Fibroblast of mammary gland (primary cell): ENCODE measurements at regions not wholly inside any gene's neighbourhood (a gene's known extent, or its start where the extent isn't known, plus 50 kb on each side); places are given as distances from the start of the nearest gene placed in this dataset.

Experiments
- DNase-seq: peaks from one replicate; pipeline ENCODE4 v3.0.0-alpha.2; 2010; ENCODE audit warnings: low read depth
- H3K4me3 ChIP-seq: 2 replicates; pipeline ENCODE4 v1.5.1; 2011; ENCODE audit warnings: low read depth, mild to moderate bottlenecking, low read length, moderate library complexity; ENCODE audit not compliant: control insufficient read depth
- CTCF ChIP-seq: conservative IDR thresholded peaks from 2 replicates; pipeline ENCODE4 v1.5.1; 2011; ENCODE audit warnings: low read depth, low read length, inconsistent platforms; ENCODE audit not compliant: control insufficient read depth, insufficient read depth

DNA sequence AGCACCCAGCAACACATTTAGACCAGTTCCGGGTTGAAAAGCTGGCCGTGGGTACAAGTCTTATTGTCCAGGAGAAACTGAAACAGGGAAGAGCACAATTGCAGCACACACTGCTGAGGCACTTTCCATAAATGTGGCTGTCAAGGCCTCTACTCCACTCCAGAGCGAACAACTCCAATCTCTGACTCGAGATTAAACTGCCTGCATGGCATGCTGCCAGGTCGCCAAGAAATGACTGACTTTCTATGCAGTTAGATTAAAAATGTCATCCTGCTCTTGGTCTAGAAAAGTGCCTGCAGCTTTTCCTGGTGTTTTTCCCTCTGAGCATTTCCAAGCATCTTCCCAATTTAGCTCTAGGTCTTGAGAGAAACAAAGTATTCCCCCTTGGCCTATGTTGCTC, 260.6 kb upstream of the EMCN start:
- no peak for DNase-seq
- TF ChIP-seq CTCF: no peak
- no peak overlapping the region for H3K4me3 ChIP-seq

GRCh38 chr4:100762738-100763137, 244.9 kb upstream of the EMCN start:
- no peak overlapping the region for H3K4me3 ChIP-seq
- DNase-seq: no peak
- TF ChIP-seq CTCF: no peak

GRCh38 chr4:100754751-100755150, 236.9 kb upstream of the EMCN start:
- DNase-seq: no peak
- no peak overlapping the region for H3K4me3 ChIP-seq
- TF ChIP-seq CTCF: no peak

- no peak for TF ChIP-seq CTCF
- no peak for DNase-seq
- H3K4me3 ChIP-seq: no peak overlapping the region
These were observed 228.4 kb upstream of the EMCN start for GRCh38 chr4:100746141-100746739.

DNA sequence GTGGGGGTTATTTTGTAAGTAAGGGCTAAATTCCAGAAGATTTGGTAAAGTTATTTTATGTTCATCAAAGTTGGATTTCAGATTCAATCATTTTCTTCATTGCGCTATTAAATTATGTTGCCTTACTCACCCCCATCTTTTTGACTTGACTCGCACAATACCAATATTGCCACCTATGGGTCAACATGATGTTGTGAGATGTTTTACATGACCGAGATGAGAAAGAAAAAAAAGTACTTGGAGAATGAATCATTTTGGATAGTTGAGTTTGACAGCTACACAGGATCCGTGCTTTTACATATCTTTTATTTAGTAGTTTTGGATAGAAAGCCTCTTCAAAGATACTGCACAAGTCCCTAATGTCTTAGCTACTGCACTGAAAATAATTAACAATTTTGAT, 224.2 kb upstream of the EMCN start:
- H3K4me3 ChIP-seq: no peak overlapping the region
- TF ChIP-seq CTCF: peak; percentile 60
- peak; percentile 75 for DNase-seq

DNA sequence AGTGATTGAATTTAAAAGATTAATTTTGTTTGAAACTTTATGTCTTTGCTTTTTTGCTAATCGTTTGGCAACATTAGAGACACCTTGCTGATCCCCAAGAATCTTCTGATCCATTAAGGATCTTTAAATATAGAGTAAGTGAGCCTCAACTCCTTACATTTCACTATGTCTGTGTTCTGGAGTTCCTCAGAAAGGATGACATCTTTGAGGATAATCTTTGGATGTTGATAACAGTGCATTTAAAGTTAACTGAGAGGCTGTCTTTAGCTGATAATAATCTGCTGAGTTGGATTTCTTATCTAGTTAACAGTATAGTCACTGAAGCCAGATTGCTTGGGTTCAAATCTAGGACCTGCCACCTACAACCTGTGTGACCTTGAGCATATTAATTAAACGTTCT, 221.6 kb upstream of the EMCN start:
- H3K4me3 ChIP-seq: no peak overlapping the region
- TF ChIP-seq CTCF: no peak
- no peak for DNase-seq
